ENCODE measurements at regions not wholly inside any gene's neighbourhood (a gene's known extent, or its start where the extent isn't known, plus 50 kb on each side); places are given as distances from the start of the nearest gene placed in this dataset.

- no peak for DNase-seq (ENCODE audit: low read depth in 1 of 2, low spot score in 1 of 2)
Observed at GRCh38 chr4:141576585-141577110, 59.7 kb upstream of the IL15 start.

- no peak for DNase-seq (ENCODE audit: low read depth in 1 of 2, low spot score in 1 of 2)
Observed at GRCh38 chr4:141578451-141578850, 57.9 kb upstream of the IL15 start.

DNA sequence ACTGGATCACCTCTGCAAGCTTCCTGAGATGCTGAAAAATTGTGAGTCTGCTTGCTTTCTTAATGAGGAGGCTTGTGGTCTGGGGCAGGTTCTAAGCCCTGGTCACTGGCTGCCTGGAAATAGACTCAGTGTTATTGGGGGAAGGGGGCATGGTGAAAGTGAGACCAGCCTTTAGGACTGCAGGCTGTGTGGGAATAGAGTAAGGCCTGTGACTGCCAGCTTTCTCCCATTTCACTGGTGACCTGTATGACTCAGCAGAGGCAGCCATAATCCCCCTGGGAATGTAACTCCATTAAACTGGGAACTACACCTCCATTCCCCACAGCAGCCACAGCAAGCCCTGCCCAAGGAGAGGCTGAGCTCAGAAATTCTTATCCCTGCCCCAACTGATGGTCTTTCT, 55.9 kb upstream of the IL15 start:
- DNase-seq (ENCODE audit: low read depth in 1 of 2, low spot score in 1 of 2): no peak

Measured in stimulated activated CD4-positive, alpha-beta T cell treated with anti-CD3 and anti-CD28 coated beads, Interleukin-15, amount 100 ng/mL, for 1 hour (primary cell).